PFSK-1 (cell line): ENCODE measurements at regions not wholly inside any gene's neighbourhood (a gene's known extent, or its start where the extent isn't known, plus 50 kb on each side); places are given as distances from the start of the nearest gene placed in this dataset.

Experiments used
- FOXP2 ChIP-seq: optimal IDR thresholded peaks from 2 replicates; pipeline ENCODE3; 2011; ENCODE audit warnings: borderline replicate concordance, control low read depth, inconsistent platforms; ENCODE audit not compliant: insufficient read depth; ENCODE audit errors: extremely low read length, extremely low read depth
- POLR2AphosphoS5 ChIP-seq: IDR thresholded peaks from 2 replicates; pipeline ENCODE4 v1.6.1; 2012; ENCODE audit warnings: low read depth, mild to moderate bottlenecking, control low read depth, low read length, moderate library complexity
- SIN3A ChIP-seq: IDR thresholded peaks from 2 replicates; pipeline ENCODE4 v1.6.1; 2012; ENCODE audit warnings: mild to moderate bottlenecking, low read length, moderate library complexity, borderline replicate concordance; ENCODE audit not compliant: insufficient read depth
- TF ChIP-seq, protein P1 (sequence below), 2 experiments: IDR thresholded peaks; 2 replicates each; pipeline versions ENCODE4 v1.6.1 to v1.8.0; 2011 to 2012; ENCODE audit warnings: low read depth in 2 of 2, low read length in 2 of 2, control low read depth in 1 of 2, inconsistent platforms in 1 of 2, mild to moderate bottlenecking in 1 of 2, moderate library complexity in 1 of 2; ENCODE audit not compliant: insufficient read depth in 1 of 2

GRCh38 chr3:135848051-135848450 lies 117.5 kb upstream of the PPP2R3A start:
- TF ChIP-seq SIN3A (no peak), POLR2AphosphoS5 (no peak), FOXP2 (no peak)
- TF ChIP-seq, protein P1, sequence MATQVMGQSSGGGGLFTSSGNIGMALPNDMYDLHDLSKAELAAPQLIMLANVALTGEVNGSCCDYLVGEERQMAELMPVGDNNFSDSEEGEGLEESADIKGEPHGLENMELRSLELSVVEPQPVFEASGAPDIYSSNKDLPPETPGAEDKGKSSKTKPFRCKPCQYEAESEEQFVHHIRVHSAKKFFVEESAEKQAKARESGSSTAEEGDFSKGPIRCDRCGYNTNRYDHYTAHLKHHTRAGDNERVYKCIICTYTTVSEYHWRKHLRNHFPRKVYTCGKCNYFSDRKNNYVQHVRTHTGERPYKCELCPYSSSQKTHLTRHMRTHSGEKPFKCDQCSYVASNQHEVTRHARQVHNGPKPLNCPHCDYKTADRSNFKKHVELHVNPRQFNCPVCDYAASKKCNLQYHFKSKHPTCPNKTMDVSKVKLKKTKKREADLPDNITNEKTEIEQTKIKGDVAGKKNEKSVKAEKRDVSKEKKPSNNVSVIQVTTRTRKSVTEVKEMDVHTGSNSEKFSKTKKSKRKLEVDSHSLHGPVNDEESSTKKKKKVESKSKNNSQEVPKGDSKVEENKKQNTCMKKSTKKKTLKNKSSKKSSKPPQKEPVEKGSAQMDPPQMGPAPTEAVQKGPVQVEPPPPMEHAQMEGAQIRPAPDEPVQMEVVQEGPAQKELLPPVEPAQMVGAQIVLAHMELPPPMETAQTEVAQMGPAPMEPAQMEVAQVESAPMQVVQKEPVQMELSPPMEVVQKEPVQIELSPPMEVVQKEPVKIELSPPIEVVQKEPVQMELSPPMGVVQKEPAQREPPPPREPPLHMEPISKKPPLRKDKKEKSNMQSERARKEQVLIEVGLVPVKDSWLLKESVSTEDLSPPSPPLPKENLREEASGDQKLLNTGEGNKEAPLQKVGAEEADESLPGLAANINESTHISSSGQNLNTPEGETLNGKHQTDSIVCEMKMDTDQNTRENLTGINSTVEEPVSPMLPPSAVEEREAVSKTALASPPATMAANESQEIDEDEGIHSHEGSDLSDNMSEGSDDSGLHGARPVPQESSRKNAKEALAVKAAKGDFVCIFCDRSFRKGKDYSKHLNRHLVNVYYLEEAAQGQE (IDR thresholded peaks at IDR 0.05; ENCODE audit: insufficient read depth in 1 of 2, low read depth in 2 of 2, low read length in 2 of 2) = no peak
